M059J (cell line): ENCODE measurements at regions not wholly inside any gene's neighbourhood (a gene's known extent, or its start where the extent isn't known, plus 50 kb on each side); places are given as distances from the start of the nearest gene placed in this dataset.
"Not testable (repeated sequence)": the region's sequence is repeated elsewhere in the genome, so short reads cannot be mapped to it uniquely, and the experiment has no call there.

Experiments used
- DNase-seq: peaks from one replicate; pipeline ENCODE4 v3.0.0-alpha.2; 2012; ENCODE audit warnings: low read depth

DNA sequence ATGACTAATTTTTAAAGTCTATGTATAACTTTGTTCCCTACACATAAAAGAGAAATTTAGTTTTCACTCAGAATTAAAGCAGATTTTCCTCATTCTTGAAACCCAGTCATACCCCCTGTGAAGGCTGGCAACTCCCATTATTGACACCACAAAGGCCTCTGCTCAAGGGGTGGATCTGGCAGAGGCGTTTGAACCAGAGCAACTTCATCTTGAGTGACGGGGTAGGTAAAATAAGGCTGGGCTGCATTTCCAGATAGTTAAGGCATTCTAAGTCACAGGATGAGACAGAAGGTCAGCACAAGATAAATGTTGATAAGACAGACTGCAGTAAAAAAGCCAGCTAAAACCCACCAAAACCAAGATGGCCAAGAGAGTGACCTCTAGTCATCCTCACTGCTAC is 177.2 kb upstream of the OR13F1 start:
- DNase-seq: no peak

DNA sequence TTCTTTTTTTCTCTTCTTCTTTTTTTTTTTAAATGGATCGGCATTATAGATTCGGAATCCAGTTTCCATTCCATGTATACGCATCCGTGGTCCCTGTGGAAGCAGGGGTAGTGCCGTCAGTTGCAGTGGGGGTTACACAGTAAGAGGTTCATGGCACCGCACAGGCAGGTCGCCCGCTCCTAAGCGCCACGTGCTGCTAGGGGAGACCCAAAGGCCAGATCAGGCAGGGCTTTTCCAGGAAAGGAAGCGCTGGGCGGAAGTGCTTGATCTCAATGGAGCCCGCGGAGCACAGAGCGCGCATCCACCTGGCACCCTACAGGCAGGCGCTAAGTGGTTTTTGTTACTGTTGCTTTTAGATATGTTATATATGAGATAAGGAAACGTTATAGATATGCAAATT is 174.8 kb upstream of the OR13F1 start:
- no peak for DNase-seq

DNA sequence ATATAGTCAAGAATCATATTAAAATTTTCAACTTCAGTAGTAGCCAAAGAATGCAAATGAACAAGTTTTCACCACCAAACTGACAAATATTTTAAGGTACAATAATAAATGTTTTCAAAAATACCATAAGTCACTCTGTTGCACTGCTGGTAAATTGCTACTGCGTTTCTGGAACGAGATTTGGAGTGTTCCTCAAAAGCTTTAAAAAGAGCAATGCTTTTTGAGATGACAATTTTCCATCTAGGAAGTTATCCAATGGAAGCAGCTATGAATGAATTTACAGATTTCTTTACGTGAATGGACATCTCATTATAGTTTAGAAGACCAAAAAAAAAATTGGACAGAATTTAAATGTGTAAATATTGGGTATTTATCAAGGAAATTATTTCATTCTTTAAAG is 173.2 kb upstream of the OR13F1 start:
- no peak for DNase-seq

DNA sequence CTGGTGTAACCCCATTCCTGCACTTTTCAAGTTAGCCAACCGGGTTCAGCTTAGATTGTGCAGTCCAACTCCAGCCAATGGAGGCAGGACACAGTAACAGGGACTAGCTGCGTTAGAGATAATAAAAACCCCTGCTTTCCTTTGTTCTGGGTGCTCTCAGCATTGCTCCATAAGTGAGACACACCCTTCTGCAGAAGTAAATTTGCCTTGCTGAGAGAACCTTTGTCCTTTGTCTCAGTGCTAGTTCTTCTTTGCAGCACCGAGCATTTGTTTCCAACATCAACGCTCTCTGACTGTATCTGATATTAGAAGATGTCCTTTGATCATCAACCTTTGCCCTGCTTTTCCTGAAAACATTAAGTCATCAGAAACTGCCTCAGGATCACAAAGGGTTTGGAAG is 169.5 kb upstream of the OR13F1 start:
- no peak for DNase-seq

DNA sequence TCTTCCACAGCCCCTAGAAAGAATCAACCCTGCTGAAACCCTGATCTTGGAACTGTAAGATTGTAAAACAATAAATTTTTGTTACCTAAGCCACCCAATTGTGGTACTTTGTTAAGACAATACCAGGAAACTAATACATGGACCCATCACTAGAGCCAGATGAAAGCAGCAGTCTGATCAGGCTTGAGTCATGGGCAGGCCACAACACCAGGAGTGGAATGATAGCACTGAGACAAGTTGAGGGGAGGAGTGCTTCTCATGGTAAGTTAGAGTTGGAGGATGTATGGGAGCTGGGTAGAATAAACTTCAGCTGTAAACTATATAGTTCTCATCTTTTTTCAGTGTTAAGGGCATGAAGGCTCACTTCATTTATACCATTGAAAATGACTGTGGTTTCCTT is 164.4 kb upstream of the OR13F1 start:
- no peak for DNase-seq

DNA sequence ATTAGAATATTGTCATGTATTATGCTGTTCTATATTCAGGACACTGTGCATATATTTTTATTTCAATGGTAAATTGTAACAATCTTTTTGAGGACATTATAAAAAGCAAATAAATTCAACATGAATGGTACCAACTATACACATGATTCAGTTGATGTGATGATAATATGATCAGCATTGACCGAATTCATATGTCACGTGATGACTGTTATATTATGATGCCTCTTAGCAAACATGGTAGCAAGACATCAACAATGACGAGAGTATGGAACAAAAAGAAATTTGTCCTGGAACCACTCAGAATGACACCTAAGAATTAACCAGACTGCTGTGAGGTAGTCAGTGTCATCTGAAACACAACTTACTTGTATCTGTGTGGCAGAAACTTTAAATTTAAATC is 161.5 kb upstream of the OR13F1 start:
- no peak for DNase-seq

DNA sequence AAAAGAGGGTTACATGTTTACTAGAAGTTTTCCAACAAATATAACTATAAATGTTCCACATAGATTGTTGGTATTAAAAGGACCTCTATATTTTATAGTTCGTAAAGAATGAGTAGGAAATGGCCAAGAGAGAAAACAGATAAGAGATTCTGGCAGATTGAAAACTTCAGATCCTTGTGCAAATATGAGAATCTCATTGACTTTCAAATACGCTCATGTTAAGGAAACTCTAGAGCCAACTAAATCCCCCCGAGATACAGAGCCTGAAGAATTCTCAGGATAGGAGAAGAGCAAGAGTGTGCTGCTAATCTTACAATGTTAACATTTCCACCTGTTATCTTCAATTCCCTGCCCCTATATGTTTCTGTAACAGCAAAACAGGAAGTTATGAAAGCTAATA is 159.0 kb upstream of the OR13F1 start:
- no peak for DNase-seq

DNA sequence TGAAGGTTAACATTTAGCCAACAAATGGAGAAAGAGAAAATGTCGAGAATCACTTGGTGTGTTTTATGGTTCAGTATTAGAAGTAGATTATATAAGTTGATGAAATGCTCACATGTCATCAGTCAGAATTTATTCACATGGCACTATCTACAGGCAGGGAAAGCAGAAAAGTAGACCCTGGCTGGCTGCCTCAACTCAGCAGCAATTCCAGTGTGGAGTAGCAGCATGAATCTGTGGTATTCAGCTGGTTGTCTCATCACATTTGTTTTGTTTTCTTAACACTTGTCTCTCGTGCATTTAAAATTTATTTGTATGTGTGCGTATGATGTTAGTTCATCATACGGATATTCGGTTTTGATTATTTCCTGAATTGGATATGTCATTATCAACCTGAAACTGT is 153.5 kb upstream of the OR13F1 start:
- DNase-seq: no peak

DNA sequence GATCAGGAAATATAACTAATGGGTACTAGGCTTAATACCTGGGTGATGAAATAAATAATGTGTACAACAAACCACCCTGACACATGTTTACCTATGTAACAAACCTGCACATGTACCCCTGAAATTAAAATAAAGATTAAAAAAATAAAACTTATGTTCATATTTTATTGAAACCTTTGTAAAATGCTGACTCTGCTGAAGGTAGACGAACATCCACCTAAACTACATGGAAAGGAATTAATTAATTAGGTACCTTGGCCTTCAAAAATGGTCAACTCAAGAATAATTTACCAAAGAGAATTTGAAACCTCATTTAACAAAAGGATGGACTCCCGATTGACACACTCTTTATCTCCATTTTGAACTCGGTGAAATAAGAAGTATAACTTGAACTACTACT is 152.3 kb upstream of the OR13F1 start:
- no peak for DNase-seq

DNA sequence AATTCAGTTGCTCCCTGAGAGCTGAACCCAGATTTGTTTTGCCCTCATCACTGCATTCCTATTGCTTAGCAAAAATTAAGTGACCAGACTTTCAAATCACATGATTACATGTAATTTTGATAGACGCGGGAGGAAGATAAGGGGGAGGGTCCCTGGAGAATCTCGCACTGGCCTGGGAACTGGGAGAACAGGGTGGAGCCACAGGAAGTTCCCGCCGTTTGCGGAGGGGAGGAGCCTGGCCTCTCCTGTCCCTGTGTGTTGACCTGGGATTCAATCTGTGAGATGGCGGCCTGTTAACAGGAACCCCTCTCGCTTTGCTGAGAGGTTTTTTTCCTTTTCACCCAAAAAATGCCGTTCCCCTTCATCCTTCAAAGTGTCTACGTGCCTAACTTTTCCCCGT is 142.9 kb upstream of the OR13F1 start:
- DNase-seq: no peak

DNA sequence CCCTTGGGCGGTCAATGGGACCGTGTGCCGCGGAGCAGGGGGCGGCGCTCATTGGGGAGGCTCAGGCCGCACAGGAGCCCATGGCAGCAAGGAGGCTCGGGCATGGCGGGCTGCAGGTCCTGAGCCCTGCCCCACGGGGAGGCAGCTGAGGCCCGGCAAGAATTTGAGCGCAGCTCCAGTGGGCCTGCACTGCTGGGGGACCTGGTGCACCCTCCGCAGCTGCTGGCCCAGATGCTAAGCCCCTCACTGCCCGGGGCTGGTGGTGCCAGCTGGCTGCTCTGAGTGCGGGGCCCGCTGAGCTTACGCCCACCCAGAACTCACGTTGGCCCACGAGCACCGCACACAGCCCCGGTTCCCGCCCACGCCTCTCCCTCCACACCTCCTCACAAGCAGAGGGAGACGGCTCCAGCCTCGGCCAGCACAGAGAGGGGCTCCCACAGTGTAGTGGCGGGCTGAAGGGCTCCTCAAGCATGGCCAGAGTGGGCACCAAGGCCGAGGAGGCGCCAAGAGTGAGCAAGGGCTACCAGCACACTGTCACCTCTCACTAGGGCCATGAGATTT is 141.1 kb upstream of the OR13F1 start:
- no peak for DNase-seq

DNA sequence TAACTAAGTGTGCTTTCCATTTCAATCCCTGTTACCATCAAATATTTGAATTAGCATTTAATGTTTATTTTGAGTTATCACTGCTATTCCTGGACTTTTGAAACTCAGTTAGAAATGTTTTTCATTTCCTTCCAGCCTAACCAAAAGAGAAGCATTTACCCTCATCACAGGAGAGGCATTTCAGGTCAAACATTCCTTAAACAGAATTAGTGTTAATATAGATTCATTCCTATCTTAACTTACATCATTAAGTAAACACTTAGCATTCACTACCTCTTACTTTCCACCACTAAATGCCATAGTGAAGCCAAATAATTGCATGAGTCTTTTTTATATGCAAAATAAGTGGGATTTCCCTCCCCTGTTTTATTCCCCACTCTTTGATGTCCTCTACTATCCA is 136.6 kb upstream of the OR13F1 start:
- no peak for DNase-seq

DNA sequence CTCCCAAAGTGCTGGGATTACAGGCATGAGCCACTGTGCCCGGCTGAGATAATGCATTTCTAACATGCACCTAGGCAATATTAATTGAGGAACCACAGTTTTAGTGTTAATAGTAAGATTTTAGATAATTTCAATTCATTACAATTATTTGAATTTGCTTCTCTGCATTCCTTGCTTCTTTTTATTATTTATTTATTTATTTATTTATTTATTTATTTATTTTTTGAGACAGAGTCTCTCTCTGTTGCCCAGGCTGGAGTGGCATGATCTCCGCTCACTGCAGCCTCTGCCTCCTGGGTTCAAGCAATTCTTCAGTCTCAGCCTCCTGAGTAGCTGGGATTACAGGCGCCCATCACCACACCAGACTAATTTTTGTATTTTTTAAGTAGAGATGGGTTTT is 135.7 kb upstream of the OR13F1 start:
- not testable (repeated sequence) for DNase-seq

DNA sequence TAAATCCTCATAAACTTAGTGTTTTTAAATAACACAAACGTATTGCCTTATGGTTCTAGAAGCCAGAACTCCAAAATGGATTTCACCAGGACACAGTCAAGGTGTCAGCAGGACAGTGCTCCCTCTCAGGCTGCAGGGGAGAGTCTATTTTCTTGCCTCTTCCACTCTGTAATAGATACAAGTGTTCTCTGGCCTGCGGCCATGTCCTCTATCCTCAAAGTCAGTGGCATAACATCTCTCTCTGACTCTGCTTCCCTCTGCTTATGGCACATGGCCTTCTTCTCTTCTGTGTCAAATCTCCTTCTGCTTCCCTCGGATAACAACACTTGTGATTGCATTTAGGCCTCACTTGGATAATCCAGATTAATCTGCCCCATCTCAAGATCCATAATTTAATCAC is 129.4 kb upstream of the OR13F1 start:
- no peak for DNase-seq

DNA sequence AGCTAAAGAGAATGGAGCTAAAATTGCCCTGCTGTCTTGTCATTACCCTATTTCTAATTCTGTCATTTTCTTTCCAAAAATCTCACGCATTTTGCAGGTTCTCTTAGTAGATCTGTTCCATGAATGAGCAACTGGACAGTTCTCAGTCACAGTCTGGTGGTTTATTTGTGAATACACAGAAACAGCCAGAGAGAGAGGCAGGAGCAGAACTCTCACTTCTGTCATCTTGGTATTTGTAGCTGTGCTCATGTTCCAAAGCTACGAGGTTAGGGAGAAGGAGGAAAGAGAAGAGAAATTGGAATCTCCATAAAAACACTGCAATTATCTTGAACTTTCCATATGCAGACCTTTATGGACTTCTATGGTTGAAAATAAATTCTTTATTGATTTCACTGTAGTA is 118.0 kb upstream of the OR13F1 start:
- DNase-seq: no peak

DNA sequence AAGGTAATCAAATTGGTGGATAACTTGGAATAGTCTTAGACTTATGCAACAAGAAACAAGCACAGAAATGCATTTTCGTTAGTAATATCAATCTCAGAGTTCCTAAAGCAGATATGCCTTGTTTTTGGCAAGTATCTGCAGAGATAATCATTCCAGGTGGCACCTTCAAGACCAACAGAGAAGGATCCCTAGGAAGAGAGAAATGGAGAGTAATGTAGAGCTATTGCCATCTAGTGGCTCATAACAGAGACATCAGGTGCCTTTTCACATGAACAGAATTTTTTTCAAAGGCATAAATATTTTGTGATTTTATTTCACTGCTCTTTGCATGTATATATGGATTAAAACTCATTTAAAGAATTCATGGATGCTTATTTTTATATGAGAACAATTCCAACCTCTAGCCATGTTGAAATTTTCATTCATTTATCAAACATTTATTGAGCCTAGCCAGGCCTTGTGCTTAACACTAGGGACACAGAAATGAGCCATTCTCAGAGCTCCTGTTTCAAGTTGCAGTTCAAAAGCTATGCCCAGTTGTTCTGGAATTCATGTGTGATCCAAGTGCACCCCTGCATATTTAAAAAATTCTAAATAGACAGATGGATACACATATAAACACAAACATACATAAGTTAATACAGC is 117.5 kb upstream of the OR13F1 start:
- DNase-seq: peak; percentile 19

DNA sequence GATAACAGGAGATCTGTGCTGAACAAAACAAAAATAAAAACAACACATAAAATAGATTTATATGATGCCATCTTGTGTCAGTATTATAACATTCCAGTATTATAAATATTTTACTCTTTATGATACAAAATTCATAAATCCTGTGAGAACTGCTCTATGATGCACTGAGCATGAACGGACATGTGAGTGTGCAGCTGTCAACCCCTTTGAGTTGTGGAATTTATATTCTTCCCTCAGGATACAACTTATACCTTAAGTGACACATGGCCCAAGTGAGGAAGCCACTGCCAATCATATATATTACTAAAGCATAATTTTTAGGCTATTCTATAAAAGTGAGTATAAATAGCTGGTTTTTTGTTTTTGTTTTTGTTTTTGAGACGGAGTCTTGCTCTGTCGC is 116.0 kb upstream of the OR13F1 start:
- no peak for DNase-seq

DNA sequence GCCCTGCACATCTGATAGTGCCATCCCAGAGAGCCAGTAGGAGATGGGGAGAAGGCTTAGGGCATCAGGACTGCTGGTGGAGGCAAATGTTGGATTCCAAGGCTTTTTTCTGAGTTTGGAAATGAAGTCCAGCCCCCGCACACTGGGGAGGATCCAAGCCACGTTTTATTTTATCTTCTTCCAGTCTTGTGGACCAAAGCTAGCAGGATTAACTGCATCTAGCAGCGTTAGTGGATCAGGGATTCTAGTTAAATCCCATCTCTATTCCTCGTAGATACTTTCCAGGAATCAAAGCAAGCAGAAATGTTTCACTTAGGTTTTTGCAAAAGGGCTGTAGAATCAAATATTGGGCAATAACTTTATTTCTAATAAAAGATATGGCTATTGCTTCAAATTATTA is 114.7 kb upstream of the OR13F1 start:
- DNase-seq: no peak

DNA sequence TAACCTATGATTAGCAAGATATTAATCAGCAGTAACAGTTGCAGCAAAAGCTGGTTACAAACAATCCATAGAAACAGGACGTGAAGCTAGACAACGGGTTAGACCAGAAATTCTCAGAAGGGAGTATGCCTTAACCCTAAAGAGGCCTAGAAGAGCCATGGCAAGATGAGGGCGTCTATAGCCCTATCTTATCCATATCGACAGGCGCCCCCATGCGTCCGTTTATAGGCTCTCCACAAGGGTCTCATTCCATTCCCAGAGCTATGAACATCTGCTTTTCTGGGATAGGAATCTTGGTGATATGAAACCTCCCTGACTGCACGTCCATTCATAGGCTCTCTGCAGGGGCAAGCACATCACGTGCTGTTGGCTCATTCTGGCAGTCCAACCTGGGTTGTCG is 109.2 kb upstream of the OR13F1 start:
- not testable (repeated sequence) for DNase-seq

DNA sequence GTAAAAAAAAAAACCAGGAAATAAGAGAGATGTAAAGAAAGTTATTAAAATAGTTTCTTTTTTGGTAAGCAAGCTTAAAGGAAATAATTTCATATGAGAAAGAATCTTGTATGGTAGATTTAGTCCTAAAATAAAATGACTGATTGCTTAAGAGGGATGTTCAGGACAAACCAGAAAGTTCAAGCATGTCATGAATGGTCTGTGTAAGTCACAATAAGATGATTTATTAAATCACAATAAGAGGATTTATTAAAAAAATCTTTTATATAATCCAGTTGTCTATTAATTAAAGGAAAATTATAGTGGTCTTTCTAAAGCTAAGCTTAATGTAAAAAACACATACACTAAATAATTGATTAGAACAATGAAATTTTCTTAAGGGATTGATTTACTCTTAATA is 91.8 kb upstream of the OR13F1 start:
- DNase-seq: peak; percentile 5

DNA sequence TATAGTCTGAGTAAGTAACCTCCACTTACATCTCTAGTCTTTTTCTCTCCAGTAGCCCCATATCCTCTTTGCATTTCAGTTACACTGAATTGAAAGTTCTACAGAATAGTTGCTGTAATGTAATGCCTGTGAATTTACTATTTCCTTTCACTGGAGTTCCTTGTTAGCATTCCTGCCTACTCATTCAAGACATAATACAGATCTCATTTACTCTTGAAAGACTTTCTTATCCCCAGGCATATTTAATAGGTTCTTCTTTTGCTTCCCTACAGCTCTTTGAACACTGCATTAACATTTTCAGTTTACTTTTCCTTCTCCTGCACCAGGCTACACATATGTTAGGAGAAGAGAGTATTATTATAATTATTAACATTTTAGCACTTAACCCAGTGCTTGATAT is 87.6 kb upstream of the OR13F1 start:
- DNase-seq: no peak

DNA sequence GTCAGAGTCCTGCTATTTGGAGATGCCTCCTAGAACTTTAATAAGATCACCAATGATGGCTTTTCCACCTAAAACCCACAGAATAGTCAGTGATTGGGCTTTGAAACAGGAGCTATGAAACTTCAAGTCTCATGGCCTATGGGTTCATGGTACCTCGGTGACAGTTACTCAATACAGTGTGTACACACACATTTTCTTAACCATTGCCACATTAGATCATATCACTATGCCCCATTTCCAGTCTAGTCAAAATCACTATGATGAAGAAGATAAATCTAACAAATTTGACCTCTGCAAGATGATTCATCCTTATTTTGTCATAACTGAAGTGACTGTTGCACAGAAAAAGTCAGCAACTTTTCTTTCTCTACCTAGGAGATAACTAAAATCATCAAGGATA is 86.8 kb upstream of the OR13F1 start:
- DNase-seq: no peak

DNA sequence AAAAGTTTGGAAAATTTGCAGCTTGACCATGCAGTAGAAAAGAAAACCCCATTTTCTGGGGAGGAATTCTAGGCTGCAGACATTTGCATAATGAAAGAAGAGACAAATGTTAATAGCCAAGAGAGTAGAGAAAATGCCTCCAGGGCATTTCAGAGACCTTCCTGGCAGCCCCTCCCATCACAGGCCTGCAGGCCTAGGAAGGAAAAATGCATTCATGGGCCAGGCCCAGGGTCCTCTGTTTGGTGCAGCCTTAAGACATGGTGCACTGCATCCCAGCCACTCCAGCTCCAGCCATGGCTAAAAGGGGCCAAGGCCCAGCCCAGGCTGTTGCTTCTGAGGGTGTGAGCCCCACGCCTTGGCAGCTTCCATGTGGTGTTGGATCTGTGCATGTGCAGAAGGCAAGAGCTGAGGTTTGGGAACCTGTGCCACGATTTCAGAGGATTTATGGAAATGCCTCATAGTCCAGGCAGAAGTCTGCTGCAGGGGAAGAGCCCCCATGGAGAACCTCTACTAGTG is 75.0 kb upstream of the OR13F1 start:
- DNase-seq: no peak

DNA sequence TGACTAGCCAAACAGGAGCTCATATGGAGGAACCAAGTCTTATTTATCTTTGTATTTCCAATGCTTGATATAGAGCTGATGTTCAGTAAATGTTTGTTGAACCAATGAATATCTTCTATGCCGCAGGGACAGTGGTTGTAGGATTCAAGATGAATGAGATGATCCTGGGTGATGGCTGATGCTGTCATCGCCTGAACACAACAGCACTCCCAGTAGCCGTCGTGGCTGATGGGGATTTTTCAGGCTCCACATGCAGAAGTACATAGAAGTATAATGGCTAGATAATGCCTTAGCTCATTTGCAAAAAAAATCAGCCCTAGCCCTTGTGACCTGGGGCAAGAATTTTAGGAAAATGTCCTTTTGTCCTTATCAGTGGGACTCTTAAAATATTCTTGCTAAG is 69.0 kb upstream of the OR13F1 start:
- no peak for DNase-seq
